DOHH2 (cell line): ENCODE measurements at regions not wholly inside any gene's neighbourhood (a gene's known extent, or its start where the extent isn't known, plus 50 kb on each side); places are given as distances from the start of the nearest gene placed in this dataset.

Source experiments
- H3F3A ChIP-seq: fragments of 200-600 bp; sonication (generic), shearing (Covaris generic); 2 replicates; pipeline ENCODE4 v1.6.0; 2016; ENCODE audit warnings: antibody characterized with exemption, mild to moderate bottlenecking; ENCODE audit not compliant: control insufficient read depth, insufficient read depth
- H3K27ac ChIP-seq: fragments of 200-600 bp; sonication (generic); 2 replicates; pipeline ENCODE4 v1.5.1; 2014; ENCODE audit warnings: low read depth, mild to moderate bottlenecking, low read length, moderate library complexity
- H3K27me3 ChIP-seq: fragments of 200-600 bp; sonication (generic); 2 replicates; pipeline ENCODE4 v1.6.1; 2014; ENCODE audit warnings: mild to moderate bottlenecking, low read length, mixed read lengths; ENCODE audit not compliant: control insufficient read depth
- H3K36me3 ChIP-seq: fragments of 200-600 bp; sonication (generic); 2 replicates; pipeline ENCODE4 v1.6.1; 2014; ENCODE audit warnings: mild to moderate bottlenecking, low read length, moderate library complexity, mixed read lengths; ENCODE audit not compliant: control insufficient read depth
- H3K4me1 ChIP-seq: fragments of 200-600 bp; sonication (generic); 2 replicates; pipeline ENCODE4 v1.6.1; 2014; ENCODE audit warnings: mild to moderate bottlenecking, low read length, mixed read lengths; ENCODE audit not compliant: control insufficient read depth
- H3K4me2 ChIP-seq: fragments of 200-600 bp; sonication (generic); 2 replicates; pipeline ENCODE4 v1.6.0; 2014; ENCODE audit warnings: mild to moderate bottlenecking, low read length, moderate library complexity
- H3K4me3 ChIP-seq: fragments of 200-600 bp; sonication (generic); 2 replicates; pipeline ENCODE4 v1.5.1; 2014; ENCODE audit warnings: mild to moderate bottlenecking, low read length, mixed read lengths
- H3K79me2 ChIP-seq: fragments of 200-600 bp; sonication (generic); 2 replicates; pipeline ENCODE4 v1.6.1; 2014; ENCODE audit warnings: mild to moderate bottlenecking, low read length, mixed read lengths; ENCODE audit not compliant: control insufficient read depth
- H3K9me2 ChIP-seq: fragments of 200-600 bp; sonication (generic); replicated peaks from 2 replicates; pipeline ENCODE4 v1.6.1; 2014; ENCODE audit warnings: mild to moderate bottlenecking, low read length, mixed read lengths; ENCODE audit not compliant: control insufficient read depth
- H3K9me3 ChIP-seq: fragments of 200-600 bp; sonication (generic); 2 replicates; pipeline ENCODE4 v1.6.1; 2014; ENCODE audit warnings: antibody characterized with exemption, low read length, mixed read lengths; ENCODE audit not compliant: control insufficient read depth, insufficient read depth
- H4K20me1 ChIP-seq: fragments of 200-600 bp; sonication (generic); 2 replicates; pipeline ENCODE4 v1.6.0; 2014; ENCODE audit warnings: low read depth, mild to moderate bottlenecking, antibody characterized with exemption, low read length, moderate library complexity; ENCODE audit not compliant: control insufficient read depth, insufficient read depth
- CTCF ChIP-seq: fragments of 200-600 bp; sonication (generic); IDR thresholded peaks from one replicate; pipeline ENCODE4 v1.5.1; 2014; ENCODE audit warnings: antibody characterized with exemption, mild to moderate bottlenecking, low read depth, low read length; ENCODE audit not compliant: poor library complexity, severe bottlenecking
- EZH2phosphoT487 ChIP-seq: fragments of 200-600 bp; sonication (generic); IDR thresholded peaks from 2 replicates; pipeline ENCODE4 v1.6.1; 2017; ENCODE audit warnings: borderline replicate concordance, mild to moderate bottlenecking, antibody characterized with exemption, low read length, moderate library complexity, mixed read lengths

GRCh38 chr5:90136952-90137528 lies 272.5 kb downstream of the CETN3 start:
- no peaks in the 10 kb centered on the region for H3K4me1 ChIP-seq
- H3K4me3 ChIP-seq: no peak overlapping the region
- no peaks in the 10 kb centered on the region for H3K79me2 ChIP-seq
- H3F3A ChIP-seq: no peaks in the 10 kb centered on the region
- no peaks in the 10 kb centered on the region for H3K9me2 ChIP-seq
- no peaks in the 10 kb centered on the region for H3K36me3 ChIP-seq
- H3K4me2 ChIP-seq: no peak overlapping the region
- no peak overlapping the region for H3K27ac ChIP-seq
- H3K9me3 ChIP-seq: no peaks in the 10 kb centered on the region
- H3K27me3 ChIP-seq: no peaks in the 10 kb centered on the region
- no peak for TF ChIP-seq CTCF
- no peak for TF ChIP-seq EZH2phosphoT487
- no peaks in the 10 kb centered on the region for H4K20me1 ChIP-seq

DNA sequence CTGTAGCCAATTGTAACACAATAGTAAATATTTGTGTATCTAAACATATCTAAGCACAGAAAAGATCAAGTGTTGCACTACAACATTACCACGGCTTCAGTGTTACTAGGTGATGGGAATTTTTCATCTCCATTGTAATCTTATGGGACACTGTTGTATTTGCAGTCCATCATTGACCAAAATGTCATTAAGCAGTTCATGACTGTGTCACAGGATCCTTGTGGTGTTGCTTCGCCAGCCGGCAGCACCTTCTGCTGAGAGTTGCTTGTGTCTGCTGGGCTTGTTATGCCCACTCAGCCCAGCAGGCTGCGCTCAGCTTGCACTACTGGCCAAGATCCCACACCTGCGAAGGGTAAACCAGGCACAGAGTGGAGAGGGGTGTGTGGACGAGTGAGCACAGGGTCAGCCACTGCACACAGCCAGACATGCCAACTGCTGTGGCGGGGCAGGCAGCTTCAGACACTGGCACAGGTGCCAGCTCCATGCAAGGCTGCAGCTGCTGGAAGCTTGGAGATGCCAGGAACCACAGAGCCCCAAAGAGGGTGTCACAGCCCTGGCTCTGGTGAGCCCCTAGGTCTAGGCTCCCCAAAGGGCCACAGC lies 273.7 kb downstream of the CETN3 start:
- Histone ChIP-seq H3K79me2 (no peaks in the 10 kb centered on the region), H3K9me3 (no peaks in the 10 kb centered on the region), H3F3A (no peaks in the 10 kb centered on the region), H3K4me3 (no peak overlapping the region), H3K4me2 (no peak overlapping the region), H3K4me1 (no peaks in the 10 kb centered on the region), H3K36me3 (no peaks in the 10 kb centered on the region), H3K27me3 (no peaks in the 10 kb centered on the region), H3K9me2 (no peaks in the 10 kb centered on the region), H4K20me1 (no peaks in the 10 kb centered on the region), H3K27ac (no peak overlapping the region)
- TF ChIP-seq EZH2phosphoT487 (no peak), CTCF (no peak)

GRCh38 chr5:90134892-90135291 lies 274.7 kb downstream of the CETN3 start:
- H4K20me1 ChIP-seq: no peaks in the 10 kb centered on the region
- no peaks in the 10 kb centered on the region for H3F3A ChIP-seq
- no peaks in the 10 kb centered on the region for H3K4me1 ChIP-seq
- no peaks in the 10 kb centered on the region for H3K36me3 ChIP-seq
- H3K9me2 ChIP-seq: no peaks in the 10 kb centered on the region
- no peak overlapping the region for H3K4me3 ChIP-seq
- TF ChIP-seq CTCF (no peak), EZH2phosphoT487 (no peak)
- no peak overlapping the region for H3K27ac ChIP-seq
- no peak overlapping the region for H3K4me2 ChIP-seq
- H3K9me3 ChIP-seq: no peaks in the 10 kb centered on the region
- H3K27me3 ChIP-seq: no peaks in the 10 kb centered on the region
- no peaks in the 10 kb centered on the region for H3K79me2 ChIP-seq
